WTC11 (cell line): ENCODE measurements at regions not wholly inside any gene's neighbourhood (a gene's known extent, or its start where the extent isn't known, plus 50 kb on each side); places are given as distances from the start of the nearest gene placed in this dataset.

Experiments
- ATAC-seq: fragments of 200-7000 bp; cut with Tn5 transposase; 2 replicates; pipeline ENCODE4 v1.10.0; 2021; ENCODE audit warnings: mild to moderate bottlenecking, moderate library complexity
- CTCF ChIA-PET: fragments of 300-600 bp; sonication (Branson Sonifier 250); formaldehyde crosslinking; loops from one replicate; lab custom pipeline; 2021; ENCODE audit warnings: antibody characterized with exemption; lab: Charles Lee
- POLR2A ChIA-PET: fragments of 350-600 bp; sonication (Branson Sonifier 250); formaldehyde crosslinking; loops from one replicate; lab custom pipeline; 2021; ENCODE audit warnings: antibody characterized with exemption; lab: Charles Lee
- DNase-seq: peaks from one replicate; pipeline ENCODE4 v3.0.0; 2021; ENCODE audit warnings: low spot score
- H3K27ac Mint-ChIP-seq: 2 replicates; pipeline ENCODE4 v1.8.0; 2021; ENCODE audit warnings: mixed read lengths
- H3K27me3 Mint-ChIP-seq: 2 replicates; pipeline ENCODE4 v1.8.0; 2021; ENCODE audit warnings: low read depth, mild to moderate bottlenecking, moderate library complexity, mixed read lengths
- H3K36me3 Mint-ChIP-seq: 2 replicates; pipeline ENCODE4 v1.8.0; 2021; ENCODE audit warnings: mixed read lengths
- H3K4me1 Mint-ChIP-seq: 2 replicates; pipeline ENCODE4 v1.8.0; 2022; ENCODE audit warnings: mixed read lengths
- H3K4me3 Mint-ChIP-seq: 2 replicates; pipeline ENCODE4 v1.8.0; 2021; ENCODE audit warnings: mild to moderate bottlenecking, moderate library complexity, mixed read lengths
- H3K9me3 Mint-ChIP-seq: 2 replicates; pipeline ENCODE4 v1.8.0; 2021; ENCODE audit warnings: mixed read lengths
- CBFB ChIP-seq: sonication (generic); formaldehyde crosslinking; IDR thresholded peaks from 2 replicates; pipeline ENCODE4 v1.8.1; 2022; ENCODE audit warnings: mild to moderate bottlenecking, low read depth, missing genetic modification reagents
- NR3C1 ChIP-seq: sonication (generic); formaldehyde crosslinking; conservative IDR thresholded peaks from 2 replicates; pipeline ENCODE4 v1.8.1; 2023; ENCODE audit warnings: low read depth, mild to moderate bottlenecking, missing genetic modification reagents
- TEAD4 ChIP-seq: sonication (generic); formaldehyde crosslinking; IDR thresholded peaks from 2 replicates; pipeline ENCODE4 v1.8.0; 2022; ENCODE audit warnings: mild to moderate bottlenecking, missing genetic modification reagents
- ZBTB21 ChIP-seq: sonication (generic); formaldehyde crosslinking; IDR thresholded peaks from 2 replicates; pipeline ENCODE4 v1.8.1; 2023; ENCODE audit warnings: mild to moderate bottlenecking, missing genetic modification reagents, borderline replicate concordance
- ZNF416 ChIP-seq: fragments of 250-450 bp; sonication (Bioruptor Pico); IDR thresholded peaks from 2 replicates; pipeline ENCODE4 v1.9.0; 2021; ENCODE audit warnings: mild to moderate bottlenecking, inconsistent platforms
- TF ChIP-seq, protein P1 (sequence below): sonication (generic); formaldehyde crosslinking; conservative IDR thresholded peaks from 2 replicates; pipeline ENCODE4 v1.8.1; 2023; ENCODE audit warnings: mild to moderate bottlenecking, low read depth, missing genetic modification reagents, moderate library complexity
- TF ChIP-seq, protein P2 (sequence below): sonication (generic); formaldehyde crosslinking; IDR thresholded peaks from 2 replicates; pipeline ENCODE4 v1.8.0; 2022; ENCODE audit warnings: missing genetic modification reagents
- TF ChIP-seq, protein P3 (sequence below): sonication (generic); formaldehyde crosslinking; IDR thresholded peaks from 2 replicates; pipeline ENCODE4 v1.8.1; 2023; ENCODE audit warnings: mild to moderate bottlenecking, missing genetic modification reagents, borderline replicate concordance
- TF ChIP-seq, protein P4 (sequence below): sonication (generic); formaldehyde crosslinking; IDR thresholded peaks from 2 replicates; pipeline ENCODE4 v1.8.0; 2023; ENCODE audit warnings: missing genetic modification reagents
- TF ChIP-seq, protein P5 (sequence below): sonication (generic); formaldehyde crosslinking; IDR thresholded peaks from 2 replicates; pipeline ENCODE4 v1.8.1; 2022; ENCODE audit warnings: missing genetic modification reagents, borderline replicate concordance
- TF ChIP-seq, protein P6 (sequence below): sonication (generic); formaldehyde crosslinking; IDR thresholded peaks from 2 replicates; pipeline ENCODE4 v1.8.0; 2022; ENCODE audit warnings: mild to moderate bottlenecking, missing genetic modification reagents
- TF ChIP-seq, protein P7 (sequence below): fragments of 250-450 bp; sonication (Bioruptor Pico); IDR thresholded peaks from 2 replicates; pipeline ENCODE4 v1.9.0; 2021; ENCODE audit warnings: mild to moderate bottlenecking

DNA sequence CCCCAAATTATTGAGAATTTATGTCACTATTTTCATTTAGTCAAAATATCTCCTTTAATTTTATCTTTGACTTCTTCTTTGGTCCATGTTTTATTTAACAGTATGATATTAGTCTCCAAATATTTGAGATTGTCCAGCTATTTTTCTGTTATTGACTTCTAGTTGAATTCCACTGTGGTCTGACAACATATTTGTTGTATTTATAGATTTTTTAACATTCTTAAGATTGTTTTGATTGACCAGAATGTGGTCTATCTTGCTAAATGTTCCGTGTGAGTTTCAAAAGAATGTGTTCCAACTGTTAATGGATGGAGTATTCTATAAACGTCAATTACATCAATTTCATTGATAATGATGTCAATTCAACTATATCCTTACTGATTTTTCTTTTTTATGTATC, 1452.1 kb downstream of the SUCLG1 start (continued):
- TF ChIP-seq, protein P1, sequence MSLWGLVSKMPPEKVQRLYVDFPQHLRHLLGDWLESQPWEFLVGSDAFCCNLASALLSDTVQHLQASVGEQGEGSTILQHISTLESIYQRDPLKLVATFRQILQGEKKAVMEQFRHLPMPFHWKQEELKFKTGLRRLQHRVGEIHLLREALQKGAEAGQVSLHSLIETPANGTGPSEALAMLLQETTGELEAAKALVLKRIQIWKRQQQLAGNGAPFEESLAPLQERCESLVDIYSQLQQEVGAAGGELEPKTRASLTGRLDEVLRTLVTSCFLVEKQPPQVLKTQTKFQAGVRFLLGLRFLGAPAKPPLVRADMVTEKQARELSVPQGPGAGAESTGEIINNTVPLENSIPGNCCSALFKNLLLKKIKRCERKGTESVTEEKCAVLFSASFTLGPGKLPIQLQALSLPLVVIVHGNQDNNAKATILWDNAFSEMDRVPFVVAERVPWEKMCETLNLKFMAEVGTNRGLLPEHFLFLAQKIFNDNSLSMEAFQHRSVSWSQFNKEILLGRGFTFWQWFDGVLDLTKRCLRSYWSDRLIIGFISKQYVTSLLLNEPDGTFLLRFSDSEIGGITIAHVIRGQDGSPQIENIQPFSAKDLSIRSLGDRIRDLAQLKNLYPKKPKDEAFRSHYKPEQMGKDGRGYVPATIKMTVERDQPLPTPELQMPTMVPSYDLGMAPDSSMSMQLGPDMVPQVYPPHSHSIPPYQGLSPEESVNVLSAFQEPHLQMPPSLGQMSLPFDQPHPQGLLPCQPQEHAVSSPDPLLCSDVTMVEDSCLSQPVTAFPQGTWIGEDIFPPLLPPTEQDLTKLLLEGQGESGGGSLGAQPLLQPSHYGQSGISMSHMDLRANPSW (CRISPR knock-in tag): no peak

DNA sequence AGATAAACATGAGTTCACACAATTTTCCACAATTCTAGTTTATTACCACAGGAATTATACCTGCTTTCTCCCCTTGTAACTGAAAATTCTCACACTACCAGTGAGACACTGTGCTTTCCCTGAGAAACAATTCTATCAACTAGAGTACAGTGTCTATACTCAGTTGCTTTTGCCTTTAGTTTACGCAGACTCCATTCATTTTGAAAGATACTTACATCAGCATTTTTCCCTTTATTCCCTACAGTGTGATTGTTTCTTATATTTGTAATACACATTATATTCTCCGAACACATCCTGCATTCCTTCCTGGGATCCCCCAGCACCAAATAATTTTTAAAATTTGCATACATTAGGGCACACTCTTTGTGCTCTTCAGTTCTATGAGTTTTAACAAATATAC, 1455.5 kb downstream of the SUCLG1 start:
- POLR2A ChIA-PET: no interaction called here
- H3K4me3 Mint-ChIP-seq: no peak overlapping the region
- no peaks in the 10 kb centered on the region for H3K4me1 Mint-ChIP-seq
- no peak for DNase-seq
- no peaks in the 10 kb centered on the region for H3K36me3 Mint-ChIP-seq
- TF ChIP-seq, protein P2, sequence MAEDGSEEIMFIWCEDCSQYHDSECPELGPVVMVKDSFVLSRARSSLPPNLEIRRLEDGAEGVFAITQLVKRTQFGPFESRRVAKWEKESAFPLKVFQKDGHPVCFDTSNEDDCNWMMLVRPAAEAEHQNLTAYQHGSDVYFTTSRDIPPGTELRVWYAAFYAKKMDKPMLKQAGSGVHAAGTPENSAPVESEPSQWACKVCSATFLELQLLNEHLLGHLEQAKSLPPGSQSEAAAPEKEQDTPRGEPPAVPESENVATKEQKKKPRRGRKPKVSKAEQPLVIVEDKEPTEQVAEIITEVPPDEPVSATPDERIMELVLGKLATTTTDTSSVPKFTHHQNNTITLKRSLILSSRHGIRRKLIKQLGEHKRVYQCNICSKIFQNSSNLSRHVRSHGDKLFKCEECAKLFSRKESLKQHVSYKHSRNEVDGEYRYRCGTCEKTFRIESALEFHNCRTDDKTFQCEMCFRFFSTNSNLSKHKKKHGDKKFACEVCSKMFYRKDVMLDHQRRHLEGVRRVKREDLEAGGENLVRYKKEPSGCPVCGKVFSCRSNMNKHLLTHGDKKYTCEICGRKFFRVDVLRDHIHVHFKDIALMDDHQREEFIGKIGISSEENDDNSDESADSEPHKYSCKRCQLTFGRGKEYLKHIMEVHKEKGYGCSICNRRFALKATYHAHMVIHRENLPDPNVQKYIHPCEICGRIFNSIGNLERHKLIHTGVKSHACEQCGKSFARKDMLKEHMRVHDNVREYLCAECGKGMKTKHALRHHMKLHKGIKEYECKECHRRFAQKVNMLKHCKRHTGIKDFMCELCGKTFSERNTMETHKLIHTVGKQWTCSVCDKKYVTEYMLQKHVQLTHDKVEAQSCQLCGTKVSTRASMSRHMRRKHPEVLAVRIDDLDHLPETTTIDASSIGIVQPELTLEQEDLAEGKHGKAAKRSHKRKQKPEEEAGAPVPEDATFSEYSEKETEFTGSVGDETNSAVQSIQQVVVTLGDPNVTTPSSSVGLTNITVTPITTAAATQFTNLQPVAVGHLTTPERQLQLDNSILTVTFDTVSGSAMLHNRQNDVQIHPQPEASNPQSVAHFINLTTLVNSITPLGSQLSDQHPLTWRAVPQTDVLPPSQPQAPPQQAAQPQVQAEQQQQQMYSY (CRISPR knock-in tag): no peak
- TF ChIP-seq, protein P3, sequence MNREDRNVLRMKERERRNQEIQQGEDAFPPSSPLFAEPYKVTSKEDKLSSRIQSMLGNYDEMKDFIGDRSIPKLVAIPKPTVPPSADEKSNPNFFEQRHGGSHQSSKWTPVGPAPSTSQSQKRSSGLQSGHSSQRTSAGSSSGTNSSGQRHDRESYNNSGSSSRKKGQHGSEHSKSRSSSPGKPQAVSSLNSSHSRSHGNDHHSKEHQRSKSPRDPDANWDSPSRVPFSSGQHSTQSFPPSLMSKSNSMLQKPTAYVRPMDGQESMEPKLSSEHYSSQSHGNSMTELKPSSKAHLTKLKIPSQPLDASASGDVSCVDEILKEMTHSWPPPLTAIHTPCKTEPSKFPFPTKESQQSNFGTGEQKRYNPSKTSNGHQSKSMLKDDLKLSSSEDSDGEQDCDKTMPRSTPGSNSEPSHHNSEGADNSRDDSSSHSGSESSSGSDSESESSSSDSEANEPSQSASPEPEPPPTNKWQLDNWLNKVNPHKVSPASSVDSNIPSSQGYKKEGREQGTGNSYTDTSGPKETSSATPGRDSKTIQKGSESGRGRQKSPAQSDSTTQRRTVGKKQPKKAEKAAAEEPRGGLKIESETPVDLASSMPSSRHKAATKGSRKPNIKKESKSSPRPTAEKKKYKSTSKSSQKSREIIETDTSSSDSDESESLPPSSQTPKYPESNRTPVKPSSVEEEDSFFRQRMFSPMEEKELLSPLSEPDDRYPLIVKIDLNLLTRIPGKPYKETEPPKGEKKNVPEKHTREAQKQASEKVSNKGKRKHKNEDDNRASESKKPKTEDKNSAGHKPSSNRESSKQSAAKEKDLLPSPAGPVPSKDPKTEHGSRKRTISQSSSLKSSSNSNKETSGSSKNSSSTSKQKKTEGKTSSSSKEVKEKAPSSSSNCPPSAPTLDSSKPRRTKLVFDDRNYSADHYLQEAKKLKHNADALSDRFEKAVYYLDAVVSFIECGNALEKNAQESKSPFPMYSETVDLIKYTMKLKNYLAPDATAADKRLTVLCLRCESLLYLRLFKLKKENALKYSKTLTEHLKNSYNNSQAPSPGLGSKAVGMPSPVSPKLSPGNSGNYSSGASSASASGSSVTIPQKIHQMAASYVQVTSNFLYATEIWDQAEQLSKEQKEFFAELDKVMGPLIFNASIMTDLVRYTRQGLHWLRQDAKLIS (CRISPR knock-in tag): no peak
- TF ChIP-seq ZNF416: no peak
- TF ChIP-seq, protein P4, sequence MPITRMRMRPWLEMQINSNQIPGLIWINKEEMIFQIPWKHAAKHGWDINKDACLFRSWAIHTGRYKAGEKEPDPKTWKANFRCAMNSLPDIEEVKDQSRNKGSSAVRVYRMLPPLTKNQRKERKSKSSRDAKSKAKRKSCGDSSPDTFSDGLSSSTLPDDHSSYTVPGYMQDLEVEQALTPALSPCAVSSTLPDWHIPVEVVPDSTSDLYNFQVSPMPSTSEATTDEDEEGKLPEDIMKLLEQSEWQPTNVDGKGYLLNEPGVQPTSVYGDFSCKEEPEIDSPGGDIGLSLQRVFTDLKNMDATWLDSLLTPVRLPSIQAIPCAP: no peak
- TF ChIP-seq, protein P5, sequence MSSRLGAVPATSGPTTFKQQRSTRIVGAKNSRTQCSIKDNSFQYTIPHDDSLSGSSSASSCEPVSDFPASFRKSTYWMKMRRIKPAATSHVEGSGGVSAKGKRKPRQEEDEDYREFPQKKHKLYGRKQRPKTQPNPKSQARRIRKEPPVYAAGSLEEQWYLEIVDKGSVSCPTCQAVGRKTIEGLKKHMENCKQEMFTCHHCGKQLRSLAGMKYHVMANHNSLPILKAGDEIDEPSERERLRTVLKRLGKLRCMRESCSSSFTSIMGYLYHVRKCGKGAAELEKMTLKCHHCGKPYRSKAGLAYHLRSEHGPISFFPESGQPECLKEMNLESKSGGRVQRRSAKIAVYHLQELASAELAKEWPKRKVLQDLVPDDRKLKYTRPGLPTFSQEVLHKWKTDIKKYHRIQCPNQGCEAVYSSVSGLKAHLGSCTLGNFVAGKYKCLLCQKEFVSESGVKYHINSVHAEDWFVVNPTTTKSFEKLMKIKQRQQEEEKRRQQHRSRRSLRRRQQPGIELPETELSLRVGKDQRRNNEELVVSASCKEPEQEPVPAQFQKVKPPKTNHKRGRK: no peak
- TF ChIP-seq TEAD4: no peak
- no peak for TF ChIP-seq CBFB (CRISPR knock-in tag)
- TF ChIP-seq, protein P6, sequence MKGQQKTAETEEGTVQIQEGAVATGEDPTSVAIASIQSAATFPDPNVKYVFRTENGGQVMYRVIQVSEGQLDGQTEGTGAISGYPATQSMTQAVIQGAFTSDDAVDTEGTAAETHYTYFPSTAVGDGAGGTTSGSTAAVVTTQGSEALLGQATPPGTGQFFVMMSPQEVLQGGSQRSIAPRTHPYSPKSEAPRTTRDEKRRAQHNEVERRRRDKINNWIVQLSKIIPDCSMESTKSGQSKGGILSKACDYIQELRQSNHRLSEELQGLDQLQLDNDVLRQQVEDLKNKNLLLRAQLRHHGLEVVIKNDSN (CRISPR knock-in tag): no peak
- TF ChIP-seq, protein P7, sequence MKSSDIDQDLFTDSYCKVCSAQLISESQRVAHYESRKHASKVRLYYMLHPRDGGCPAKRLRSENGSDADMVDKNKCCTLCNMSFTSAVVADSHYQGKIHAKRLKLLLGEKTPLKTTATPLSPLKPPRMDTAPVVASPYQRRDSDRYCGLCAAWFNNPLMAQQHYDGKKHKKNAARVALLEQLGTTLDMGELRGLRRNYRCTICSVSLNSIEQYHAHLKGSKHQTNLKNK (CRISPR knock-in tag): no peak
- TF ChIP-seq ZBTB21: no peak
- TF ChIP-seq NR3C1: no peak
- TF ChIP-seq, all 79 proteins: peak for 0
- Mint-ChIP-seq H3K9me3 (no peaks in the 10 kb centered on the region), H3K27ac (no peak overlapping the region), H3K27me3 (no peaks in the 10 kb centered on the region)
- CTCF ChIA-PET: no interaction called here
- ATAC-seq: no peak
